ENCODE measurements at regions not wholly inside any gene's neighbourhood (a gene's known extent, or its start where the extent isn't known, plus 50 kb on each side); places are given as distances from the start of the nearest gene placed in this dataset.

DNA sequence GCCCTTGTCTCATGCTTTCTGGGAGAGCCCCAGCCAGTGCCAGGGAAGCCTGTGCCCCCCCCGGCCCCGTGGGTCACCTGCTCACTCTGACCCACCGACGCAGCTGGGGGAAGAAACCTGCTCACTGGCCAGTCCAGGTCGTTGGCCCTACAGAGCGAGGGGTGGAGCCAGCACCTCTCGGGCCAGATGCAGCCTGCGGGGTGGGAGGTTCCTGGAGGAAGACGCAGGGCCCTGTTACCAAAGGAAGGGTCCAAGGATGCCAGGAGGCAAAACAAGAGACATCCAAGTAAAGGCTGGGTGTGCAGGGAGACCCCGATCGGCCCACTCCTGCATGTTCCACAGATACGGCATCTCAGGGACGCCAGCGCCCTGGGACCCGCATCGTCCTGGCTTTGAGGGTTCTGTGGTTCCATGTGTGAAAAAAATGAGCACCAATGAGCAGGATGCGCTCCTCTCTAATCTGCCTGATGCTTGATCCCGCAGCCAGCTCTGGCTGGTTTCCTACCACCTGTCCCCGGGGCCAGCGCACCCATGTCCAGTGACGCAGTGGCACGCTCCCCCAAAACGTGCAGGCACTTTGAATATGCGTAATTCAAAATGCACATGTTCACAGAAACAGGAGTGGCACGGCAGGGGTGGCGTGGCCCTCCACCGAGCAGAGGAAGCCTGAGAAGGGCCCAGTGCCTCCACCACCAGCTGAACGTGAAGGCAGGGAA lies 66.0 kb upstream of the GALNT9 start:
- H2BK120ac ChIP-seq (ENCODE audit: low read depth, low read length) = no peak overlapping the region
- no peak overlapping the region for H2AFZ ChIP-seq (replicated peaks; ENCODE audit: low read length, poor library complexity)
- H2AK9ac ChIP-seq (replicated peaks; ENCODE audit: low read depth, low read length, poor library complexity) = no peak overlapping the region
- no peak for DNase-seq
- no peak overlapping the region for H3K18ac ChIP-seq (ENCODE audit: low read depth, low read length)
- no peak overlapping the region for H3K56ac ChIP-seq (ENCODE audit: extremely low read depth, insufficient read depth, low read length)
- no peak overlapping the region for H3K4me2 ChIP-seq (ENCODE audit: low read depth, low read length)
- intact Hi-C loops (cut with micrococcal nuclease) (no loop called here), dilution Hi-C loops (cut with HindIII; ENCODE audit: low sequenced_read_pairs, unreplicated experiment) (no loop called here), in situ Hi-C loops (cut with MboI; ENCODE audit: low sequenced_read_pairs) (no loop called here)
- no peak for TF ChIP-seq BHLHE40 (IDR thresholded peaks at IDR 0.05; ENCODE audit: low read depth, low read length)
- H4K20me1 ChIP-seq (ENCODE audit: insufficient read depth, low read length) = no peaks in the 10 kb centered on the region
- no peak overlapping the region for H3K23ac ChIP-seq (ENCODE audit: low read depth, low read length)
- H3K36me3 ChIP-seq (ENCODE audit: control insufficient read depth, insufficient read depth, low read length) = no peaks in the 10 kb centered on the region
- no peak for ATAC-seq (ENCODE audit: low read depth)
- H2BK5ac ChIP-seq (ENCODE audit: low read depth, low read length, poor library complexity, severe bottlenecking) = no peak overlapping the region
- H2BK20ac ChIP-seq (ENCODE audit: low read depth, low read length) = no peak overlapping the region
- no peak overlapping the region for H3K9ac ChIP-seq (ENCODE audit: low read depth, low read length)
- no peak overlapping the region for H4K91ac ChIP-seq (ENCODE audit: insufficient read depth, low read depth, low read length)
- 80% methylated on average over 9 of the region's 28 CpGs; no CpG with 5 or more reads in 1 of the 2 experiments for WGBS, 2 experiments (ENCODE audit: extremely low coverage in 2 of 2, insufficient read length in 1 of 2)
- H3K79me1 ChIP-seq (ENCODE audit: low read depth in 1 of 2, low read length in 2 of 2) = no peaks in the 10 kb centered on the region
- BruUV-seq (replicated peaks) = no TSS peak
- no peak overlapping the region for H3K4ac ChIP-seq (ENCODE audit: low read depth, low read length)
- POLR2A ChIA-PET (ENCODE audit: unreplicated experiment) = no interaction called here
- H3K4me3 ChIP-seq (ENCODE audit: insufficient read depth, low read depth, low read length) = no peak overlapping the region
- no peak overlapping the region for H3K27ac ChIP-seq (ENCODE audit: insufficient read depth, low read length)
- no peaks in the 10 kb centered on the region for H3K4me1 ChIP-seq (ENCODE audit: control insufficient read depth, insufficient read depth, low read length)
- peaks cover 12% of the 10 kb centered on the region; the same call in 1 of the 2 replicates for H3K27me3 ChIP-seq (ENCODE audit: control insufficient read depth, insufficient read depth, low read length)
- H3K9me3 ChIP-seq (ENCODE audit: control insufficient read depth, insufficient read depth, low read length) = peaks cover 9% of the 10 kb centered on the region; the same call in 1 of the 2 replicates
- no peaks in the 10 kb centered on the region for H3K9me1 ChIP-seq (ENCODE audit: insufficient read depth, low read length)
- H2BK15ac ChIP-seq (ENCODE audit: low read depth, low read length) = no peak overlapping the region
- H4K8ac ChIP-seq (ENCODE audit: low read depth in 2 of 2, low read length in 2 of 2) = no peak overlapping the region
- no peak overlapping the region for H2AK5ac ChIP-seq (ENCODE audit: low read depth, low read length)
- H3K14ac ChIP-seq (replicated peaks; ENCODE audit: low read depth, low read length) = no peak overlapping the region
- no peak overlapping the region for H4K5ac ChIP-seq (ENCODE audit: low read depth, low read length)
- CTCF ChIA-PET = no interaction called here

Measured in IMR-90 (cell line).